Amniotic stem cell (primary cell): ENCODE measurements at regions not wholly inside any gene's neighbourhood (a gene's known extent, or its start where the extent isn't known, plus 50 kb on each side); places are given as distances from the start of the nearest gene placed in this dataset.
"Not testable (repeated sequence)": the region's sequence is repeated elsewhere in the genome, so short reads cannot be mapped to it uniquely, and the experiment has no call there.

Source experiments
- DNase-seq: peaks from one replicate; lab custom pipeline; 2025; lab: John Stamatoyannopoulos, UW

DNA sequence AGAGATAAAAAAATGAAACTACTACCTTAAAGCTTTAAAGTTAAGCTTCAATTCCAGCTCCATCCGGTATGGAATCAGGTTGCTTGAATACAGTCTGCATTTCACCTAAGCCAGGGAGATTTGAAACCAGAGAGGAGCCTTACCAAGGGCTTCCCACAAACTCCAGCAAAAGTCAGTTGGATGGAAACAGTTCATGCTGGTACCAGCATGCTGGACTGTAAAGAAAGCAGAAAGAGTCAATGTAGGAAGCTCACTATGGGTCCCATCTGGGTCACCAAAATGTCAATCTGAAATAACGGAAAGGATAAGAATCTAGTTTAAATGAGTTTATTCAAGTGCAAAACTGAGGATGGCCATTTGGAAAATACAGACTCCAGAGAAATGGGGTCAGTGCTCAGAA is 65.3 kb downstream of the CDO1 start:
- DNase-seq = no peak

DNA sequence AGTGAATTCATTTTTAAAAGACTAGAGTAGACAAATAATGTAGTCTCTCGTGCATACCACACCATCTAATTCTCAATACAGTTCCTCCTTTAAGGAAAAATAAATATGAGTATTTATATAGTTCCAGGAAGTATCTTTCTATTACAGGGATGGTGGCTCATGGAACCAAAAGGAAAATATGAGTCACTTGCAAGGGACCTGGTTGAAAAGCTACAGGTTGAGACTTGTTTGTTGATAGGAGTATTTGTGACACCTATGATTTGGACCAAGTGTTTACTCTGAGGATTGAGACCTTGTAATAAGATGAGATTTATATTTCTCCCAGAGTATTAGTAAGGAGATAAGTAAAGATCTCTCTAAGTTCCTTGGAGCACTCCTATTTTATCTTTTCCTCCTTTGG is 67.4 kb downstream of the CDO1 start:
- DNase-seq = no peak

DNA sequence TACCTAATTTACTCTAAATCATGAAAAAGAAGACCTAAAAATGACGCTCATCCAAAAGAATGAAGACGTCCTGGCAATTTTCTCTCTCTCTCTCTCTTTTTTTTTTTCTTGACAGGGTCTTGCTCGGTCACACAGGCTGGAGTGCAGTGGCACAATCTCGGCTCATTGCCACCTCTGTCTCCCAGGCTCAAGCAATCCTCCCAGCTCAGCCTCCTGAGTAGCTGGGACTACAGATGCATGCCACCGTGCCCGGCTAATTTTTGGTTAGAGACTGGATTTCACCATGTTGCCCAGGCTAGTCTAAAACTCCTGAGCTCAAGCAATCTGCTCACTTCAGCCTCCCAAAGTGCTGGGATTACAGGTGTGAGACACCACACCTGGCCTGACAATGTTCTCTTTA is 77.2 kb downstream of the CDO1 start:
- not testable (repeated sequence) for DNase-seq

DNA sequence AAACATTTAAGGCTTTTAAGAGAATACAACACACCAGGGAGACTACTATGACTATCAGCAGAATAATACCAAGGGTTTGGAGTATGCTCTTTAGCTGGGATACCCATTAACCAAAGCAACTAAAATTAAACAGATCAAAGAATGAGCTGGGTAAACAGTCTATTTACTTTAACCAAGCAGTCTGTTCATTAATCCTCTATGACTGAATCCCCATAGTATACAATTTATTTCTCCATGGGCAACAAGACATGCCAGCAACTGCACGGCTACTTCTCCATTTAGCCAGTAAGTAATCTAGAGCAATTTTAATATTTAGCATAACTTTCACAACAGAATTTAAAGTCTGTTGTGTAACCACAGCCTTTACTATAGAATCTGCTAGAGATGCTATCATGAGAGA is 77.6 kb downstream of the CDO1 start:
- no peak for DNase-seq

DNA sequence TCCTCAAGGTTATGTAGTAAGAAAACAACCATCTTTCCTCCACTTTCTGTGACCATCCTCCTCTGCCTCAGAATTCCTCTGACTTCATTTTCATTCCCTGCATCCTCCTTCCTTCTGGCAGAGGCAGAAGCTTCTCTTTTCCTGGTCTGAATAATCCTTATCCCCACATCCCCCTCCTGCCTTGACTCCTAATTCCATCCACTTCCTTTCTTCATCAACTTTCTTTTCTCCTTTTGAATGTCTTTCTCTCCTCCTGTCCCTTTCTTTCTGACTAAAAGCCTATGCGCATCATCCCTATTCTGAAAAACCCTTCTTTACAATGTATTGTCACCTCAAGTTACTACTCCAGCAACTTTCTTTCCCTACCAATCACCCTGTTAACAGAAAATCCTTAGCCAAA is 79.0 kb downstream of the CDO1 start:
- no peak for DNase-seq

DNA sequence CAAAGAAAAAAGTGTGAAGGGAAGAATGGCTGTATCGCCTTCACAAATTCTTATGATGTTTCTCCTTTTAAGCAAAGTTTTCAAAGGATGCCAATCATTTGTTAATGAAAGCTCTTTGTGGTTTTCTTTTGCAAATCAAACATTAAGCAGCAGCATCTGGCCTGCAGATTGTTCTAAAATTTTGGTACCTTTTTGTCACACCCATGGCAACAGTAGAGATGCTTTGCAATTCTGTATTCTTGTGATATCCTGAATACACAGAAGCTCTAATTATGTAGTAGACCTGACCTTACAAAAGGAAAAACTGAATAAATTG is 79.8 kb downstream of the CDO1 start:
- no peak for DNase-seq

DNA sequence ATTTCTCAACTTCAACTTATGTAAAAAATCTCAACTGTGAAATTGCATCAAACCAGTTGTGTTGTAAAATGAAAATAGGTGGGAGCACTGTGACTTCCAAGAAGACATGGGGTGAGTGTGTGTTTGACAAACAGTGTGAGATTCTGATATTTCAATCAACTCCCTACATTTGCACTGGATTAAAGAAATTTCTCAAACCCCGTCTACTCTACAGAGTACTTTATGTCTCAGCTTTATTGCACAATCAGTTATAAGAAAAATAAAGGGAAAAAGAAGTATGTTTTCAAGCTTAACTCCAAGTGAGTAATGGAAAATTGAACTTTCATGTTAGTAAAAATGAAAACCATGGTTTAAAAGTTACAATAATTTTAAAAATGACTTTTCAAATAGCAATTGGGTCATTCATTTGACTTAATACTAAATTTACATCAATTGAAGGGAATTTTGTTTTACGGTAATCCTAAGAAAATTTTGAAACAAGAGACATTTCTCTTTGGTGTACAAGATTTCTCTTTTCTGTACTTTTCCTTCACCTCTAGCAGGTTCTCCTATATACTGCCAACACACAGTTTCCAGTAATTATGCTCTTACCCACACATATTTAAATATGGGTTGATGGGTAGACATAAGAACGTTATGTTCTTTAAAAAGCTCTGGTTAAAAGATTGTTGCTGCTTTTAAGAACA is 80.3 kb downstream of the CDO1 start:
- no peak for DNase-seq

DNA sequence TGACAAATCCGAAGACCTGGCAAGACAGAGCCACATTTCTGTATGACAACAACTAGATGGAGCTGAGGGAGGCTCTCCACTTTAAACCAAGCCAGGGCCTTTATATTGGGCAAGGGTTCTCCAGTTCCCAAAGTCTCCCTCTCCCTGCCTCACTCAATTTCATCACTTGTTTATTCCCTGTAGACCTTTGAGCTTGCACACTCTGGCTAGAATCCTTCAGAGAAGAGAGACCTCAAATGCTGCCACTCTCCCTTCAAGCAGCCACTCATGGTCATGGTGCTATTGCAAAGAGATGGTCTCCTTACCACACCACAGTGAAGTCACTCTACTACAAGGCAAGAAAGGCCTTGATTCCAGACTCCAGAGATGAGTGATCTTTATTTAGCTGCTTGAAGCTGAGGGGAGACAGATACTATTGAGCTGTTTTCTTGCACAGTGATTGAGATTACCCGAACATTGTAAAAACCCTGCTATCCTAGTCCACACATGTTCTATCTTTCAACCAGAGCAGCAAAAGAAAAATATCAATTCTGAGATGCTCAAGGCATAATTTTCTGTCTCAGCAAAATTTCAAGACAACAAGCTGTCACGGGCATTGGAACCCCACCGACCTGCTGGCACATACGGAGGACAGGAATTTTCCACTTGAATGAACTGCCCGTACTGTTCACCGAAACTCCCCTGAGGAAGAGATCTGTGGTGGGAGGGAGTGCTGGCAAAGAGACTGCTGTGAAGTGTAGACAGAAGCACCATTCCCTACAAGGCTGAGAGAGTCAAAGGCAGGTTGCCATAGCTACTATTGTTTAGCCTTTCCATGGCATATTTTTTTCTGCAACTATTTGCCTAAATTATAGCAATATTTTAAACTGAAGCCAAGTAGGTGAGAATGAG is 81.1 kb downstream of the CDO1 start:
- no peak for DNase-seq

DNA sequence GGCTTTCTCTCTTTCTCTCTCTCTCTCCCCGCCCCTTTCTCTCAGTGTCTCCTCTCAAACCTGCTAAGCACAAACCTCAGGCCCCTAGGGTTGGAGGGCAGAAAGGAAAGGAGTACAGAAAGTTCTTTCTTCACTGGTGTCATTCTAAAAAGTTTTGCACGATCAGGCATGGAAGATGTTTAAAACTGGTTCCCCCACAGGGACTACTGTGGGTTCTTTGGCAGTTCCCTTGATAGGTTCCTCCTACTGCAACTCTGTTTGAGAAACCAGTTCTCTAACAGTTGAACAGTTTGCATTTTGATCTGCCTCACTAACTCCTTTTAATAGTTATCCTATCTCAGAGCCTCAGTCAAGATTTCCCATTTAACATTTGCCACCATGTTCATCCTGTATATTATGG is 82.9 kb downstream of the CDO1 start:
- no peak for DNase-seq

DNA sequence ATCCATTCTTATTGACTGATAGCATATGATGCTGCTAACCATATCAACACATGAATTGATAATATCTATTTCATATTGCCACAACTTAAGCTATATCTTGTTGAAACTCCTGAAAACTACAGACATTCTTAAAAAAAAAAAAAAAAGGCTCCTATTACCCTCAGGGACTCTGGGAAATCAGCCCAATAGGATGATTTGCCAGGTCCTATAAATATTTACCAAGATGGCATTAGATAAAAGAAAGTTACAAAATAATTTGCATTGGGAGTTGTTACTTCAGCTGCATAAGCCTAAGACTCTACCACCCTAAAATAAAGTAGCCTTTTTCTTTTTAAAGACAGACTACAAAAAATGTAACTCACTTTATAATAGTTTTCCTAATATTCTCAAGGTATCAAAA is 84.4 kb downstream of the CDO1 start:
- no peak for DNase-seq

DNA sequence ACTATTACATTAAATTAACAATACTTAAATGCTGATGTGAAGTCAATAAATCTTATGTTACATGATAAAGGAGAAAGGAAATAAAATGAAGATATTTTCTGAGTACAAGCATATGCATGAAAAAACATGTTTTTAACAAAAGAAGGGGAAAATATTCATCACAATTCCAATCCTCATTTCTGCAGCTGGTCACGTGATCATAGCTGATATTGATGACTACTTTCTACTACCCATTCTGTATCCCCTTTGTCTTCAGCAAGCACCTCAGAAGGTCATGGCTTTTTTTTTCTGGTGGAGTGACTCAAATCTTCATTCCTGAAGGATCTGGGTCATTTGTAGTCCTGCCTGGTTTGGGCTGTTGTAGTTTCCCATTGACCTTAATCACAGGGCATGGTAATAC is 90.9 kb downstream of the CDO1 start:
- no peak for DNase-seq

DNA sequence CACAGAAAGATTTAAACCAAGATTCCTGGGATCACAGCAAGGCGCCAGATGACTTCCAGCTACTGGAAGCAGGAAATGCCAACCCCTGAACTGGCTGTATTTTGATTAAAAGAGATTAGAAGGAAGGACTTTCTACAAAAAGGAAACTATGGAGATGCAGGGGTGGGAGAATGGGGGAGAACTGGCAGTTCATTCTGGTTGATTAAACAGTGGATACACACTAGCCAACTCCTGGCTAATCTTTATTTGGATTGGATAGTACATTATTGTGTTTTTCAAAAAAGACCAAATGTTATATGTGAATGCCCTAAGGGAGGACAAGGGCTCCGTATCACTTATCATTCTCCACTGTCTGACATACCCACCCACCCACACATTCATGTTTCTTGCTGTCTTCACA is 93.2 kb downstream of the CDO1 start:
- no peak for DNase-seq

DNA sequence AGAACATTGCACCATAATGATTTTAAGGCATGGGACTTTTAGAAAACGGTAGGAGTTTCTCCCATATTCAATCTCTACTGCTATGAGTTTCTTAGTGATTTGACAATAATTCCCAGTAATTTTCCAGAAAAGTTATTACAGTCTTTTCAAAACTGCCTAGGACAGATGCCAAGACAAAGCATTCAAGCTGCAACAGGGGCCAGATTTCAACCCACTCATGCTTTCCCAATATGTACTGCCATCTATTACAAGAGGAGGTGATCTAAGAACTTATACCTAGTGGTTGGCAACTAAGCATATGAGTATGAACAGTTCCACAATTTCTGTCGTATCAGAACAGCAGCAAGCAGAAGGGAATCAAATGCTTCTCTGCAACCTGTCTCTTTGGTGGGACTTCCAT is 95.1 kb upstream of the TMED7 start:
- no peak for DNase-seq

DNA sequence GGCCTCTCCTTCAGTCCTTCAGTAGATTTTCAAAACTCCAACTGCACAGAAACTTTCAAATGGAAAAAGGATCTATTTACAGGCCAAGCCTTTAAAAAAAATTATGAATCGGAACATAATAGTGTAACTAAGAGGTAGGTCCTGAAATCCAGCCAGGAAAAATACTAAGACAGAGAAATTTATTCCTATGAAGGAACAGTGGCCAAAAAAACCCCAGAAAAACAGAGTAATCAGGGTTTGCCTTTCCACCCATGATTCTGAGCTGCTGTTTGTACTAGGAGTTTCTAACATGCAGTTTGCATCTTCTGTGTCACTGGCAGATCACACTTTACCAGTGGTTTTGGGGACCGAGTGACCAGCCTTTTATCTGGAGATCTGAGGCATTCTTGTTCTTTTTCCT is 93.1 kb upstream of the TMED7 start:
- no peak for DNase-seq

DNA sequence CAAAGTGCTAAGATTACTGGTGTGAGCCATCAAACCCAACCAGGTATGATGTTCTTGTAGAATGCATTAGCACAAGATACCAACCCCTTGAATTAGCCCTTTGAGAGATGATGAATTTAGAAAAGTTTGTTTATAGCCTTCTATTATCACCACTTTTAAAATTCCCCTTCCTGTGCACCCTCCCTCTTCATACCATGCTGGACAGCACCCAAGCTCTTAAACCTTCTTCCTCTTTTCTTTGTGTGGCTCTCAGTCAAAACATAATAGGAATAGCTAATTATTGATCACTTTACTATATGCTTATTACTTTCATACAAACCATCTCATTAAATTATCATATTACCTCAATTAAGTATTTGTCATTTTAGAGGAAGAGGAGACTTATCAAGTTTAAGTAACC is 87.6 kb upstream of the TMED7 start:
- no peak for DNase-seq

DNA sequence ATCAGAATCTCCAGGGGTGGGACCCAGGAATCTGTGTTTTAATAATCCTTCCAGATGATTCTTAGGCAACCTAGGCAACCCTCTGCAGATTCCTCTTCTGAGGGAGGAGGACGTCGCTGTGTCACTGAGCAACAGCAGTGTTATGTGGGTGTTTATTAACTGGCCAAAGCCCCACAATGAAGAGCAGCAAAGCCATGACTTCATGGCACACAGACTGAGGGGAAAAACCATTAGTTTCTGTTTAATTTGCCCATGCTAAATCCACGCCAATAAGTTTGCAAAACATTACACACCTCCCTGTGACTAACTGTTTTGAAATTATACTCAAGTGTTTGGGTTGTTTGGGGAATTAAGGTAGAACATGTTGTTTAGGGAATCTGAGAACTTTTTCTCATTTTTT is 83.7 kb upstream of the TMED7 start:
- no peak for DNase-seq

DNA sequence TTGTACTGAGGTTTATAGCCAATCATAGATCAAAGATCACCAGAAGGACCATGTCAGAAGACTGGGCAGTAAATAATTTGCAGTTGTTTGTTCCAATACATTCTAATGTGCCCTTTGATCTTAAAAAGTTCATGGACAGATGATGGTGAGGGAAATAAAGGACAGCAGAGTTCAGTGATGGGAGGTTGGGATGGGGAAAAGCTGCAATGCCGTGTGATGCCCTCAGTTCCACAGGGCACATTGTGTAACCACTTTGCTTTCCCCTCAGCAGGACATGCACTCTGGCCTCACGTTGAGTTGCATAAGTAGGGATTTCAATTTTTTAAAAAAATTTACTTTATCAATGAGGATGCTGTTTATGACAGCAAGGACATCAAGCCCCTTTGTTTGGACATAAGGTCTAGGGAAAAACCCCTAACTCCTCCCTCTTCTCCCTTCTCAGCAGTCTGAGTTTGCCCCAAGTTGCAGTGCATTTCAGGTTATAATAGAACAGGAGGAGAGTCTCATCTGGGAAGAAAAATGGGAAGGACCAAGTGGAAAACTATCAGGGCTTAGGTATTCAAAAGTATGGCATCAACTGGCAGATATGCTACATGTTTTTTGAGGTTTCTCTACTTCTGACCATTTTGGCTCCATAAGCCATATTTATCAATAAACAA is 83.1 kb upstream of the TMED7 start:
- DNase-seq = no peak

DNA sequence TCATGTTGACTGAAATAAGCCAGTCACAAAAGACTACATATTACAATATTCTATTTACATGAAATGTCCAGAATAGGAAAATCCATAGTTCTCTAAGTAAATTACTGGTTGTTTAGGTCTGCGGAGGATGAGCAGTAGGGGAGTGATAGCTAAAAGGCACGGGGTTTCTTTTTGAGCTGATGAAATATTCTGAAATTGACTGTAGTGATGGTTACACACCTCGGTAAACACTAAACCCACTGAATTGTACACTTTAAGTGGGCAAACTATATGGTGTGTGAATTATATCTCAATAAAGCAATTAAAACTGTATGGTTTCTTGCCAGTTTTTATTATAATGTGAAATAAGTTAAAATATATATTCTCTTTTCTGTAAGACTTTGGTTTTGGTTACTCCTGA is 77.7 kb upstream of the TMED7 start:
- no peak for DNase-seq

DNA sequence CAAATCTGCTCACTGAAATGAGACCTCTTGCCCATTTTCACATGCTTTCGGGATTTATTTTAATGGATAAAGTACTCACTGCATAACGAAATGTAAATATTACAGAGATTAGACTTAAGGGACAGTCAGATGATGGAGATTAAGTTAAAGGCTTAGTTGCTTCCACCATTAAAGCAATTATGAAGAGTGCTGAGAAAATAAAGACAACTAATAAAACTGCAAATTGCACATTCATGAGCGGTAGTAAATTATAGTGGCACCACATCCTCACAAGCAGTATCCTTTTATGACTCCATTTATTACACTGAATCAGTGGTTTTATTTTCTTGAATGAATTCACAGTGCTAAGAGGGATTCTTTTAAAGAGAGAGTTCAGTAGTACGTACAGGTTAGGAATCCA is 76.2 kb upstream of the TMED7 start:
- DNase-seq = no peak

DNA sequence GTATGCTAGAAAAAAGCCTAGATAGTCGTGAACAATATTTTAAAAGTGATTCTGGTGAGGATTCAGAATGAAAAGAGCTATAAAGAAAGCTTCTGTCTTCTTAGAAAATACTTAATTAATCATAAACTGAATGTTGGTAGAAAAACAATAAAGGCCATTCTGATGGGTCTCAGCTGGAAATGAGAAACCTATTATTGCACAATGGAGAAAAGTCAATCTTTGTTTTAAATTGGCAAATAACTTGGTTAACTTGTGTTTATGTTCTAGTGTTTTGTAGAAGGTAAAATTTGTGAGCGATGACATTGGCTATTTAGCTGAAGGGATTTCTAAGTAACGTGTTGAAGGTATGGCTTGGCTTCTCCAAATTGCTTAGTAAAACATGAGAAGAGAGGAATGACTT is 74.1 kb upstream of the TMED7 start:
- no peak for DNase-seq

DNA sequence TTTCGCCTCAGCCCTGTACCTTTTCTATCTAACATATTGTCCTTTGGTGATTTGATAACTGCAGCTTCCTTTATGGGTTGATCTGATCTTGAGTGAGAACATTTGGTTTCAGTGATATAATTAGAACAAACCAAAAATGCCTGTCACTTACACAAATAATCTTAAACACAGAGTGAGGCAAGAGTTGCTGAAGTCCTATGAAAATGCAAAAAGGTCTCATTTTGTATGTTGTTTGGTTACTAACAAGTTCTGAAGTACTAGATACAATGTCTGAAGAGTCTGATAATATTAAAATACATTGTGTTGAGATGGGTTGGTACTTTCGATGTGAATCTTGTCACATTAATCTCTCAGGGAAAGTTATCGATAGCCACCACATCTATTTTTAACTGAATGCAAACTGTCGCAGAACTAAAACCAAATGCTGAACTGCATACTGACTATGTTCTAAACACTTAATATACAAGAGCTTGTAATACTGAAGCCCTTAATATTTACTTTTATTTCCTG is 70.4 kb upstream of the TMED7 start:
- no peak for DNase-seq

DNA sequence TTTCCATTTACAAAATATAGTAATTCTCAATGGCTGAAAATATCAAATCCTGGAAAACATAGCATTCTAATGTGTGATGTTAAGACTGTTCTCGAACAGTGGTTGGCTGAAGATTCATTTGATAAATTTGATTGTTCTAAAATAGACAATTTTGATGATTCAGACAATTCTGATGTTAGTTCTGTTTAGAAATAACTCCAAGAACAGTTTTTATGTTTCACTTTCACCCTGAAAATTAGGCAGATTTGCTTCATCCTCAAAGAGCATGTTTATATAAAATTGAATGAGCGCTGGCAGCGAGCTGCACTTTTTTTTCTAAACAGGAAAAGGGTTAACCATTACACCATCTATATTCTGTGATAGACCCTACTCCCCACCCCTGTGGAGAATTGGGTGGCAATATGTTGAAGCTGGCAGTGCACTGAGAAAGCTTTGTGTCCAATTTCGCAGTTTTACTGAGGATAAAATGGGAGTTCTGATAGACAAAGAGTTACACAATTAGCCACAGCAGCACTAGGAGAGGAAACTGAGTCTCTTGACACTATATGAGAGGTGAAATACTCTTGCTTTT is 69.6 kb upstream of the TMED7 start:
- no peak for DNase-seq

DNA sequence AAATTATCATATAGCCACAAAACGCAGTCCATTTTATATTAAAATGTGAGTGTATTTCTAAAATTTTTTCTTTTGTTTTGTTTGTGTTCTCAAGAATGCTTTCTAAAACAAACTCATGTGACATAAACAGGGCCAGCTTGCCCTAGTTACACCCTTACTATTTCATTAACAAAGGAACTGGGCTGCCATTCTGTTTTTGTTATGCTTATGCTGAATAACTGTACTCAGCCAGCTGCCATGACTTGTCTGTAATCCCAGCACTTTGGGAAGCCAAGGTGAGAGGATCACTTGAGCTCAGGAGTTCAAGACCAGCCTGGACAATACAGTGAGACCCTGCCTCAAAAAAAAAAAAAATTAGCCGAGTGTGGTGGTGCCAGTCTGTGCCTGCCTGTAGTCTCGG is 66.0 kb upstream of the TMED7 start:
- DNase-seq = not testable (repeated sequence)
